ENCODE measurements at regions not wholly inside any gene's neighbourhood (a gene's known extent, or its start where the extent isn't known, plus 50 kb on each side); places are given as distances from the start of the nearest gene placed in this dataset.
"Not testable (repeated sequence)": the region's sequence is repeated elsewhere in the genome, so short reads cannot be mapped to it uniquely, and the experiment has no call there.

- Histone ChIP-seq H3K9ac (ENCODE audit: insufficient read length, low read depth) (no peak overlapping the region), H3K36me3 (ENCODE audit: insufficient read depth, insufficient read length, low read length) (no peaks in the 10 kb centered on the region), H3K4me1 (ENCODE audit: insufficient read depth, insufficient read length) (no peaks in the 10 kb centered on the region), H3K9me3 (ENCODE audit: insufficient read depth, low read length) (no peaks in the 10 kb centered on the region), H3K4me3 (ENCODE audit: insufficient read length, low read depth) (no peak overlapping the region), H3K27me3 (ENCODE audit: insufficient read depth, insufficient read length) (no peaks in the 10 kb centered on the region)
- DNase-seq (ENCODE audit: low read depth, low spot score): no peak
- TF ChIP-seq ZNF274 (IDR thresholded peaks at IDR 0.05; ENCODE audit: low read depth, low read length) (no peak), SUZ12 (IDR thresholded peaks at IDR 0.05; ENCODE audit: extremely low read depth, insufficient read depth, insufficient read length) (no peak), YY1 (IDR thresholded peaks at IDR 0.05; ENCODE audit: insufficient read depth, insufficient read length) (no peak)
Measured at GRCh38 chrY:19484997-19485396, 259.5 kb downstream of the KDM5D start.

DNA sequence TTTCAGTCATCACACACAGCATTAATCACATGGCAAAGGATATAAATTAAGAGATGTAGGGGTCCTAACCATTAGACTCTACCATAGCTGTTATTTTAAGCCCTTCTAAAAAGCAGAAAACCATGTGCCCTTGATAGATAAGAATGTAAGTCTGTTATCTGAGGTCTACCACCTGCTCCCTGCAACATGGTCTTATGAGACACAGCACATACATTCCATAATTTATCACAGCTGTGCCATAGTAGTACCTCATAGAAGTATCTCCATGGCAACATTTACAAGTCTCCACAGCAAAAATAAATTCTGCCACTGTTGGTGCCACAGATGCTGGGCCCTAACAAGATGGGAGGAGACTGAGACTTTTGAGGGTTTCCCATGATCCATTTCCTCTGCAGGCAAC lies 265.4 kb downstream of the KDM5D start:
- no peak for DNase-seq (ENCODE audit: low read depth, low spot score)
- Histone ChIP-seq H3K4me3 (ENCODE audit: insufficient read length, low read depth) (no peak overlapping the region), H3K9me3 (ENCODE audit: insufficient read depth, low read length) (no peaks in the 10 kb centered on the region), H3K36me3 (ENCODE audit: insufficient read depth, insufficient read length, low read length) (no peaks in the 10 kb centered on the region), H3K27me3 (ENCODE audit: insufficient read depth, insufficient read length) (no peaks in the 10 kb centered on the region), H3K9ac (ENCODE audit: insufficient read length, low read depth) (no peak overlapping the region), H3K4me1 (ENCODE audit: insufficient read depth, insufficient read length) (no peaks in the 10 kb centered on the region)
- TF ChIP-seq ZNF274 (IDR thresholded peaks at IDR 0.05; ENCODE audit: low read depth, low read length) (no peak), YY1 (IDR thresholded peaks at IDR 0.05; ENCODE audit: insufficient read depth, insufficient read length) (no peak), SUZ12 (IDR thresholded peaks at IDR 0.05; ENCODE audit: extremely low read depth, insufficient read depth, insufficient read length) (no peak)

- DNase-seq (ENCODE audit: low read depth, low spot score): no peak
- TF ChIP-seq YY1 (IDR thresholded peaks at IDR 0.05; ENCODE audit: insufficient read depth, insufficient read length): no peak
- TF ChIP-seq ZNF274 (IDR thresholded peaks at IDR 0.05; ENCODE audit: low read depth, low read length): no peak
- Histone ChIP-seq H3K4me3 (ENCODE audit: insufficient read length, low read depth) (no peak overlapping the region), H3K27me3 (ENCODE audit: insufficient read depth, insufficient read length) (no peaks in the 10 kb centered on the region), H3K36me3 (ENCODE audit: insufficient read depth, insufficient read length, low read length) (no peaks in the 10 kb centered on the region), H3K9me3 (ENCODE audit: insufficient read depth, low read length) (no peaks in the 10 kb centered on the region), H3K4me1 (ENCODE audit: insufficient read depth, insufficient read length) (no peaks in the 10 kb centered on the region), H3K9ac (ENCODE audit: insufficient read length, low read depth) (no peak overlapping the region)
Measured at GRCh38 chrY:19477959-19478358, 266.6 kb downstream of the KDM5D start.

- H3K4me1 ChIP-seq (ENCODE audit: insufficient read depth, insufficient read length): no peaks in the 10 kb centered on the region
- H3K9ac ChIP-seq (ENCODE audit: insufficient read length, low read depth): no peak overlapping the region
- no peaks in the 10 kb centered on the region for H3K9me3 ChIP-seq (ENCODE audit: insufficient read depth, low read length)
- TF ChIP-seq YY1 (IDR thresholded peaks at IDR 0.05; ENCODE audit: insufficient read depth, insufficient read length) (no peak), SUZ12 (IDR thresholded peaks at IDR 0.05; ENCODE audit: extremely low read depth, insufficient read depth, insufficient read length) (no peak), ZNF274 (IDR thresholded peaks at IDR 0.05; ENCODE audit: low read depth, low read length) (no peak)
- H3K36me3 ChIP-seq (ENCODE audit: insufficient read depth, insufficient read length, low read length): no peaks in the 10 kb centered on the region
- no peak overlapping the region for H3K4me3 ChIP-seq (ENCODE audit: insufficient read length, low read depth)
- DNase-seq (ENCODE audit: low read depth, low spot score): no peak
- no peaks in the 10 kb centered on the region for H3K27me3 ChIP-seq (ENCODE audit: insufficient read depth, insufficient read length)
Measured at GRCh38 chrY:19465809-19466208, 278.7 kb downstream of the KDM5D start.

GRCh38 chrY:19456855-19457448 lies 287.6 kb downstream of the KDM5D start:
- Histone ChIP-seq H3K4me3 (ENCODE audit: insufficient read length, low read depth) (no peak overlapping the region), H3K9me3 (ENCODE audit: insufficient read depth, low read length) (peaks cover 6% of the 10 kb centered on the region; the same call in 1 of the 2 replicates), H3K27me3 (ENCODE audit: insufficient read depth, insufficient read length) (no peaks in the 10 kb centered on the region), H3K9ac (ENCODE audit: insufficient read length, low read depth) (no peak overlapping the region), H3K36me3 (ENCODE audit: insufficient read depth, insufficient read length, low read length) (no peaks in the 10 kb centered on the region), H3K4me1 (ENCODE audit: insufficient read depth, insufficient read length) (no peaks in the 10 kb centered on the region)
- no peak for DNase-seq (ENCODE audit: low read depth, low spot score)
- TF ChIP-seq ZNF274 (IDR thresholded peaks at IDR 0.05; ENCODE audit: low read depth, low read length) (no peak), SUZ12 (IDR thresholded peaks at IDR 0.05; ENCODE audit: extremely low read depth, insufficient read depth, insufficient read length) (no peak), YY1 (IDR thresholded peaks at IDR 0.05; ENCODE audit: insufficient read depth, insufficient read length) (no peak)

- TF ChIP-seq SUZ12 (IDR thresholded peaks at IDR 0.05; ENCODE audit: extremely low read depth, insufficient read depth, insufficient read length): no peak
- no peak for TF ChIP-seq ZNF274 (IDR thresholded peaks at IDR 0.05; ENCODE audit: low read depth, low read length)
- TF ChIP-seq YY1 (IDR thresholded peaks at IDR 0.05; ENCODE audit: insufficient read depth, insufficient read length): no peak
- Histone ChIP-seq H3K9me3 (ENCODE audit: insufficient read depth, low read length) (no peaks in the 10 kb centered on the region), H3K4me3 (ENCODE audit: insufficient read length, low read depth) (no peak overlapping the region), H3K4me1 (ENCODE audit: insufficient read depth, insufficient read length) (no peaks in the 10 kb centered on the region), H3K9ac (ENCODE audit: insufficient read length, low read depth) (no peak overlapping the region), H3K27me3 (ENCODE audit: insufficient read depth, insufficient read length) (no peaks in the 10 kb centered on the region), H3K36me3 (ENCODE audit: insufficient read depth, insufficient read length, low read length) (no peaks in the 10 kb centered on the region)
- no peak for DNase-seq (ENCODE audit: low read depth, low spot score)
Measured at GRCh38 chrY:19433059-19433458, 311.5 kb downstream of the KDM5D start.

- Histone ChIP-seq H3K9me3 (ENCODE audit: insufficient read depth, low read length) (no peaks in the 10 kb centered on the region), H3K4me1 (ENCODE audit: insufficient read depth, insufficient read length) (no peaks in the 10 kb centered on the region), H3K9ac (ENCODE audit: insufficient read length, low read depth) (no peak overlapping the region), H3K4me3 (ENCODE audit: insufficient read length, low read depth) (no peak overlapping the region), H3K27me3 (ENCODE audit: insufficient read depth, insufficient read length) (no peaks in the 10 kb centered on the region), H3K36me3 (ENCODE audit: insufficient read depth, insufficient read length, low read length) (no peaks in the 10 kb centered on the region)
- no peak for TF ChIP-seq ZNF274 (IDR thresholded peaks at IDR 0.05; ENCODE audit: low read depth, low read length)
- no peak for TF ChIP-seq YY1 (IDR thresholded peaks at IDR 0.05; ENCODE audit: insufficient read depth, insufficient read length)
- no peak for TF ChIP-seq SUZ12 (IDR thresholded peaks at IDR 0.05; ENCODE audit: extremely low read depth, insufficient read depth, insufficient read length)
- DNase-seq (ENCODE audit: low read depth, low spot score): no peak
Measured at GRCh38 chrY:19427736-19428518, 316.6 kb downstream of the KDM5D start.

- DNase-seq (ENCODE audit: low read depth, low spot score); H3K9me3 ChIP-seq (ENCODE audit: insufficient read depth, low read length); H3K27me3 ChIP-seq (ENCODE audit: insufficient read depth, insufficient read length); H3K9ac ChIP-seq (ENCODE audit: insufficient read length, low read depth); H3K4me1 ChIP-seq (ENCODE audit: insufficient read depth, insufficient read length); H3K4me3 ChIP-seq (ENCODE audit: insufficient read length, low read depth); H3K36me3 ChIP-seq (ENCODE audit: insufficient read depth, insufficient read length, low read length): not testable (repeated sequence)
Measured at GRCh38 chrY:19427191-19427590, 317.3 kb downstream of the KDM5D start.
